ENCODE measurements at regions not wholly inside any gene's neighbourhood (a gene's known extent, or its start where the extent isn't known, plus 50 kb on each side); places are given as distances from the start of the nearest gene placed in this dataset.

DNA sequence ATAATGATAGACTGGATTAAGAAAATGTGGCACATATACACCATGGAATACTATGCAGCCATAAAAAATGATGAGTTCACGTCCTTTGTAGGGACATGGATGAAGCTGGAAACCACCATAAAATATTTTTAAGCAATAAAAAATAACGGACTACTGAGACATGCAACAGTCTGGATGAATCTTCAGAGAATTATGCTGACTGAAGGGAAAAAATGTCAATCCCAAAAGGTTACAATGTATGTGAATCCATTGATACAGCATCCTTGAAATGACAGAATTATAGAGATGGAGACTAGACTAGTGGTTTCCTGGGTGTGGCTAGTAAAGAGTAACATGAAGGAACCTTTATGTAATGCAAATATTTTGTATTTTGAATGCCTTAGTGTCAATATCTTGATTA is 1808.6 kb upstream of the NUDT12 start:
- DNase-seq (no peak), ATAC-seq (ENCODE audit: low read depth) (no peak)
- POLR2A ChIA-PET, result no interaction called here
- intact Hi-C loops (cut with micrococcal nuclease), result no loop called here
- Mint-ChIP-seq H3K36me3 (ENCODE audit: low read depth) (no peaks in the 10 kb centered on the region), H3K9me3 (peaks cover 7% of the 10 kb centered on the region), H3K27ac (no peak overlapping the region), H3K4me3 (no peak overlapping the region), H3K27me3 (no peaks in the 10 kb centered on the region), H3K4me1 (no peaks in the 10 kb centered on the region)
- CTCF ChIA-PET, result no interaction called here
- TF ChIP-seq, protein P1, sequence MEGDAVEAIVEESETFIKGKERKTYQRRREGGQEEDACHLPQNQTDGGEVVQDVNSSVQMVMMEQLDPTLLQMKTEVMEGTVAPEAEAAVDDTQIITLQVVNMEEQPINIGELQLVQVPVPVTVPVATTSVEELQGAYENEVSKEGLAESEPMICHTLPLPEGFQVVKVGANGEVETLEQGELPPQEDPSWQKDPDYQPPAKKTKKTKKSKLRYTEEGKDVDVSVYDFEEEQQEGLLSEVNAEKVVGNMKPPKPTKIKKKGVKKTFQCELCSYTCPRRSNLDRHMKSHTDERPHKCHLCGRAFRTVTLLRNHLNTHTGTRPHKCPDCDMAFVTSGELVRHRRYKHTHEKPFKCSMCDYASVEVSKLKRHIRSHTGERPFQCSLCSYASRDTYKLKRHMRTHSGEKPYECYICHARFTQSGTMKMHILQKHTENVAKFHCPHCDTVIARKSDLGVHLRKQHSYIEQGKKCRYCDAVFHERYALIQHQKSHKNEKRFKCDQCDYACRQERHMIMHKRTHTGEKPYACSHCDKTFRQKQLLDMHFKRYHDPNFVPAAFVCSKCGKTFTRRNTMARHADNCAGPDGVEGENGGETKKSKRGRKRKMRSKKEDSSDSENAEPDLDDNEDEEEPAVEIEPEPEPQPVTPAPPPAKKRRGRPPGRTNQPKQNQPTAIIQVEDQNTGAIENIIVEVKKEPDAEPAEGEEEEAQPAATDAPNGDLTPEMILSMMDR (IDR thresholded peaks at IDR 0.05), result no peak

DNA sequence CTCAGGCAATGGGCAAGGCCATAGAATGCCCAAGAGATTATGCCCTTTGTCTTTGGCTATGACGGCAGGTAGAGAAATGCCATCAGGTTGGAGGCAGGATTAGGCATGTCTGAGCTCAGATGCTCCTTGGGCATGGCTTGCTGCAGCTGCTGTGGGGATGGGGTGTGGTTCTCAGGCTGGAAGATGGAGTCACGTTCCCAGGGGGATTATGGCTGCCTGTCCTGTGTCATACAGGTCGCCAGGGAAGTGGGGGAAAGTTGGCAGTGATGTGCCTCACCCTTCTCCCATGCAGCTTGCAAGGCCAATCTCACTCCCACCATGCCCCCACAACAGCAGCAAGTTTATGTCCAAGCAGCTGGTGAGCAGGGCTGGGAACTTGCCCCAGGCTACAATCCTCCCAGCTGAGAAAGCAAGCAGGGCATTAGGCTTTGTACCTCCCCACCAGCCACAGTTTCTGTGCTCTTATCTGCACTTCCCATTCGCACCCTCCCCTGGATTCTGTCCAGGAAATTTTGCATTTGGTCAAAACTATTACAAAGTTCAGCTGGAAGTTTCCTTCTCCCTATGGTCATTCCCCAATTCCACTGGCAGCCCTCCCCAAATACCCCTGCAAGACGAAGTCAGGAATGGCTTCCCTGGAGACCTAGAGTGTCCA is 1788.0 kb upstream of the NUDT12 start:
- Mint-ChIP-seq H3K27ac (no peak overlapping the region), H3K4me3 (no peak overlapping the region), H3K27me3 (no peaks in the 10 kb centered on the region), H3K4me1 (no peaks in the 10 kb centered on the region), H3K9me3 (peaks cover 2% of the 10 kb centered on the region), H3K36me3 (ENCODE audit: low read depth) (no peaks in the 10 kb centered on the region)
- CTCF ChIA-PET, result no interaction called here
- DNase-seq, result no peak
- POLR2A ChIA-PET, result no interaction called here
- intact Hi-C loops (cut with micrococcal nuclease), result no loop called here
- TF ChIP-seq, protein P1 (IDR thresholded peaks at IDR 0.05), result no peak
- no peak for ATAC-seq (ENCODE audit: low read depth)

DNA sequence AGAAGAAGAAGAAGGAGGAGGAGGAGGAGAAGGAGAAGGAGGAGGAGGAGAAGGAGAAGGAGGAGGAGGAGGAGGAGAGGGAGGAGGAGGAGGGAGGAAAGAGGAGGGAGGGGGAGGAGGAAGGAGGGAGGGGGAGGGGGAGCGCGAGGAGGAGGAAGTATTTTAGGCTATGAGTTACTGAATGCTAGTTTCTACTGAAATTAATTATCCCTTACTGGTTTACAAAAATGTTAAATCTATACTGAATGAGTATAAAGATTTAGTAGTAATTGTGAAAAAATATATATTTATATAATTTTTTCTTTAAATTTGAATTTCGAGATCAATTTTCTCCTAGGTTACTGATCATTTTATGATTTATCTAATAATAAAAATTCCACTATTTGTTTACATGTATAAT is 1769.0 kb upstream of the NUDT12 start:
- POLR2A ChIA-PET, result no interaction called here
- peaks cover 7% of the 10 kb centered on the region for H3K9me3 Mint-ChIP-seq
- H3K27ac Mint-ChIP-seq, result no peak overlapping the region
- ATAC-seq (ENCODE audit: low read depth), result no peak
- H3K27me3 Mint-ChIP-seq, result no peaks in the 10 kb centered on the region
- no peak overlapping the region for H3K4me3 Mint-ChIP-seq
- H3K36me3 Mint-ChIP-seq (ENCODE audit: low read depth), result no peaks in the 10 kb centered on the region
- intact Hi-C loops (cut with micrococcal nuclease), result no loop called here
- TF ChIP-seq, protein P1 (IDR thresholded peaks at IDR 0.05), result no peak
- no peaks in the 10 kb centered on the region for H3K4me1 Mint-ChIP-seq
- CTCF ChIA-PET, result no interaction called here
- DNase-seq, result no peak

DNA sequence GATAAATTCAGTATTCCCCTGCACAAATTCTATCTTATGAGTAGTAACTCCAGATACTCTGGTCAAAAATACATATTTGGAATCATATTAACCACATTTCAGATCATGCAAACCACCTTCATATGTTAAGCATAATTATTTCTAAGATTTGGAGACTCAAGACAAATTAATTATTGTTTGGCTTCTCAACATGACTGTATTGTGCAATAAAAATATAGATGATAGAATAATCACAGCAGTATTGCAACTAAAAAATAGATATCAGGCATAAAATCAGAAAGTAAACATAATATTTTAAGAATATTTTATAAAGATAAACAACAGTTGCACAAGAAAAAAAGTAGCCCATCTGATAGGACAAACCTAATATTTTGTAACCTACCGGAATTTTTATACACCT is 1767.6 kb upstream of the NUDT12 start:
- ChIA-PET POLR2A (no interaction called here), CTCF (no interaction called here)
- TF ChIP-seq, protein P1 (IDR thresholded peaks at IDR 0.05), result no peak
- no peak overlapping the region for H3K27ac Mint-ChIP-seq
- intact Hi-C loops (cut with micrococcal nuclease), result no loop called here
- H3K9me3 Mint-ChIP-seq, result peaks cover 7% of the 10 kb centered on the region
- H3K27me3 Mint-ChIP-seq, result no peaks in the 10 kb centered on the region
- DNase-seq (no peak), ATAC-seq (ENCODE audit: low read depth) (no peak)
- H3K36me3 Mint-ChIP-seq (ENCODE audit: low read depth), result no peaks in the 10 kb centered on the region
- no peaks in the 10 kb centered on the region for H3K4me1 Mint-ChIP-seq
- H3K4me3 Mint-ChIP-seq, result no peak overlapping the region

DNA sequence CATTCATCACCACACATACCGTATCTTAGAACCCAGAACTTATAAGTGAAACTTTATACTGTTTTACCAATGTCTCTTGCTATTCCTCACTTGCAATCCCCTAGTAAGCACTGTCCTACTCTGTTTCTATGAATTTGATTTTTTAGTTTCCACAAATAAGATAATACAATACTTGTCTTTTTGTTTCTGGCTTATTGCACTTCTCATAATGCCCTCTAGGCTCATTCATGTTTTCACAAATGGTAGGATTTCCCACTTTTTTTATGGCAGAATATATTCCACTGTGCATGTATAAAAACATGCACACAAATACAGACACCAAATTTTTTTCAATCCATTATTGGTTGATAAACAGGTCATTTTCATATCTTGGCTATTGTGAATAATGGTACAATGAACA is 1742.3 kb upstream of the NUDT12 start:
- Mint-ChIP-seq H3K9me3 (peaks cover 2% of the 10 kb centered on the region), H3K27ac (no peak overlapping the region), H3K27me3 (no peaks in the 10 kb centered on the region), H3K36me3 (ENCODE audit: low read depth) (no peaks in the 10 kb centered on the region), H3K4me3 (no peak overlapping the region), H3K4me1 (no peaks in the 10 kb centered on the region)
- ATAC-seq (ENCODE audit: low read depth) (no peak), DNase-seq (no peak)
- ChIA-PET POLR2A (no interaction called here), CTCF (no interaction called here)
- intact Hi-C loops (cut with micrococcal nuclease), result no loop called here
- TF ChIP-seq, protein P1 (IDR thresholded peaks at IDR 0.05), result no peak

Measured in activated B cell treated with CpG ODN at 0.5 μM for 24 hours (primary cell).